HepG2 (cell line): ENCODE measurements at regions not wholly inside any gene's neighbourhood (a gene's known extent, or its start where the extent isn't known, plus 50 kb on each side); places are given as distances from the start of the nearest gene placed in this dataset.

Source experiments
- ATAC-seq: fragments of 200-7000 bp; cut with Tn5 transposase; 3 replicates; pipeline ENCODE4 v1.9.1; 2020; ENCODE audit warnings: mild to moderate bottlenecking, moderate library complexity
- BruUV-seq: library from RNA; stranded (reverse); fragments of 400-500 nt; replicated peaks from 2 replicates; lab custom pipeline; 2021; lab: Mats Ljungman, UMichigan
- CTCF ChIA-PET: fragments of 300-600 bp; formaldehyde crosslinking; extraction: SDS; loops from one replicate; lab custom pipeline; 2021; ENCODE audit warnings: low total read pairs, inconsistent platforms, low intra/inter-chr PET ratio; lab: Yijun Ruan, JAX
- POLR2A ChIA-PET: fragments of 350-600 bp; sonication (Branson Sonifier 250); formaldehyde crosslinking; loops from one replicate; lab custom pipeline; 2020; ENCODE audit warnings: antibody characterized with exemption, inconsistent platforms; lab: Yijun Ruan, JAX
- DNase-seq: peaks from one replicate; pipeline ENCODE4 v3.0.0-alpha.2; 2015; ENCODE audit warnings: low spot score
- FAIRE-seq: peaks from 3 replicates; lab custom pipeline; 2011; peaks lifted over from hg19 to GRCh38; lab: Jason Lieb, UNC
- H2AFZ ChIP-seq: one replicate; pipeline ENCODE4 v1.6.1; 2011; ENCODE audit warnings: low read length, inconsistent platforms
- H3K27ac ChIP-seq: fragments of 300-600 bp; 3 replicates; pipeline ENCODE4 v1.8.0; 2011; ENCODE audit warnings: mixed run types, mild to moderate bottlenecking, mixed read lengths, low read length, inconsistent platforms; ENCODE audit not compliant: insufficient read depth; ENCODE audit errors: extremely low read length
- H3K27me3 ChIP-seq, 2 experiments: fragments of 200-600 bp in 1 of 2; 2 replicates in 1 of 2; 3 replicates in 1 of 2; pipeline versions ENCODE4 v1.6.0 to v1.8.0; 2011; ENCODE audit warnings: low read length in 2 of 2, mild to moderate bottlenecking in 2 of 2, moderate library complexity in 2 of 2, inconsistent platforms in 1 of 2; ENCODE audit not compliant: insufficient read depth in 2 of 2, control insufficient read depth in 1 of 2
- H3K36me3 ChIP-seq, 2 experiments: fragments of 200-600 bp in 1 of 2; replicated peaks in 1 of 2; 2 replicates in 1 of 2; 3 replicates in 1 of 2; pipeline versions ENCODE4 v1.5.1 to v1.8.0; 2011; ENCODE audit warnings: low read length in 2 of 2, inconsistent platforms in 1 of 2; ENCODE audit not compliant: insufficient read depth in 2 of 2, control insufficient read depth in 1 of 2
- H3K4me1 ChIP-seq: 2 replicates; pipeline ENCODE4 v1.5.1; 2012; ENCODE audit warnings: low read length, inconsistent platforms; ENCODE audit not compliant: insufficient read depth
- H3K4me2 ChIP-seq: 2 replicates; pipeline ENCODE4 v1.6.0; 2011; ENCODE audit warnings: low read depth, low read length, inconsistent platforms
- H3K4me3 ChIP-seq, 3 experiments: fragments of 200-600 bp in 1 of 3; sonication (generic), shearing (Covaris generic) in 1 of 3; replicated peaks in 1 of 3; 2 replicates each; pipeline ENCODE4 v1.5.1; 2011 to 2016; ENCODE audit warnings: low read length in 3 of 3, inconsistent platforms in 2 of 3, low read depth in 2 of 3, mild to moderate bottlenecking in 2 of 3, control low read depth in 1 of 3, mixed read lengths in 1 of 3; ENCODE audit not compliant: insufficient read depth in 1 of 3
- H3K79me2 ChIP-seq: one replicate; pipeline ENCODE4 v1.6.1; 2011; ENCODE audit warnings: low read length, inconsistent platforms; ENCODE audit not compliant: insufficient read depth
- H3K9ac ChIP-seq: 2 replicates; pipeline ENCODE4 v1.6.0; 2011; ENCODE audit warnings: mild to moderate bottlenecking, low read depth, low read length, inconsistent platforms; ENCODE audit not compliant: insufficient read depth
- H3K9me3 ChIP-seq: 2 replicates; pipeline ENCODE4 v1.5.1; 2012; ENCODE audit warnings: mild to moderate bottlenecking, low read length
- H4K20me1 ChIP-seq: 2 replicates; pipeline ENCODE4 v1.6.0; 2011; ENCODE audit warnings: inconsistent platforms, mild to moderate bottlenecking, low read length, moderate library complexity; ENCODE audit not compliant: insufficient read depth
- ATF5 ChIP-seq: sonication (generic); formaldehyde crosslinking; IDR thresholded peaks from 2 replicates; pipeline ENCODE4 v1.4.0; 2020; ENCODE audit warnings: mild to moderate bottlenecking, low read depth, missing genetic modification reagents
- DNMT1 ChIP-seq: sonication (generic); formaldehyde crosslinking; IDR thresholded peaks from 2 replicates; pipeline ENCODE4 v1.5.1; 2020; ENCODE audit warnings: mild to moderate bottlenecking, missing genetic modification reagents
- FUBP1 ChIP-seq: sonication (generic); formaldehyde crosslinking; IDR thresholded peaks from 2 replicates; pipeline ENCODE4 v1.5.1; 2020; ENCODE audit warnings: missing genetic modification reagents, mild to moderate bottlenecking, borderline replicate concordance
- ISL2 ChIP-seq: sonication (generic); formaldehyde crosslinking; IDR thresholded peaks from 2 replicates; pipeline ENCODE4 v1.5.0; 2020; ENCODE audit warnings: missing genetic modification reagents
- ISX ChIP-seq: sonication (generic); formaldehyde crosslinking; conservative IDR thresholded peaks from 2 replicates; pipeline ENCODE4 v1.5.0; 2020; ENCODE audit warnings: missing genetic modification reagents
- KAT2B ChIP-seq: fragments of 150-350 bp; IDR thresholded peaks from 2 replicates; pipeline ENCODE4 v1.6.1; 2014; ENCODE audit warnings: low read depth, low read length, borderline replicate concordance
- MXI1 ChIP-seq: IDR thresholded peaks from 3 replicates; pipeline ENCODE4 v1.6.1; 2012; ENCODE audit warnings: low read depth, low read length, inconsistent platforms, borderline replicate concordance
- PCBP1 ChIP-seq: fragments of 200-400 bp; formaldehyde crosslinking; IDR thresholded peaks from 2 replicates; pipeline ENCODE4 v1.6.1; 2017; ENCODE audit warnings: mild to moderate bottlenecking, low read depth, low read length, borderline replicate concordance
- POGZ ChIP-seq: sonication (generic); formaldehyde crosslinking; IDR thresholded peaks from 2 replicates; pipeline ENCODE4 v1.4.0; 2020; ENCODE audit warnings: mild to moderate bottlenecking, missing genetic modification reagents
- RBM39 ChIP-seq: fragments of 200-400 bp; formaldehyde crosslinking; IDR thresholded peaks from one replicate; pipeline ENCODE4 v1.6.1; 2018; ENCODE audit warnings: antibody characterized with exemption, mild to moderate bottlenecking, low read depth, low read length; ENCODE audit not compliant: poor library complexity, severe bottlenecking
- SCMH1 ChIP-seq: sonication (generic); formaldehyde crosslinking; IDR thresholded peaks from 2 replicates; pipeline ENCODE4 v1.9.0; 2021; ENCODE audit warnings: missing genetic modification reagents, mild to moderate bottlenecking, borderline replicate concordance
- SIX1 ChIP-seq: sonication (generic); formaldehyde crosslinking; IDR thresholded peaks from 2 replicates; pipeline ENCODE4 v1.4.0; 2020; ENCODE audit warnings: missing genetic modification reagents, borderline replicate concordance
- STAT5B ChIP-seq: sonication (generic); formaldehyde crosslinking; IDR thresholded peaks from 2 replicates; pipeline ENCODE4 v1.4.0; 2020; ENCODE audit warnings: missing genetic modification reagents
- TCF7 ChIP-seq: sonication (generic); IDR thresholded peaks from 2 replicates; pipeline ENCODE4 v1.6.1; 2016; ENCODE audit warnings: antibody characterized with exemption, low read depth
- ZBTB21 ChIP-seq: sonication (generic); formaldehyde crosslinking; IDR thresholded peaks from 2 replicates; pipeline ENCODE4 v1.4.0; 2020; ENCODE audit warnings: missing genetic modification reagents
- ZNF124 ChIP-seq: sonication (generic); formaldehyde crosslinking; IDR thresholded peaks from 2 replicates; pipeline ENCODE4 v1.4.0; 2020; ENCODE audit warnings: missing genetic modification reagents
- ZNF775 ChIP-seq: sonication (generic); formaldehyde crosslinking; IDR thresholded peaks from 2 replicates; pipeline ENCODE4 v1.4.0; 2020; ENCODE audit warnings: missing genetic modification reagents, mild to moderate bottlenecking, moderate library complexity, borderline replicate concordance
- WGBS: methylation state at CpG from one replicate; pipeline ENCODE4 v1.1.6; 2017; ENCODE audit warnings: low lambda C conversion rate; 5-methylcytosine and 5-hydroxymethylcytosine counted together
- in situ Hi-C: cut with HindIII; loops from 2 replicates; pipeline ENCODE4 v1.10.0; 2017; ENCODE audit warnings: low pct_unique_long_range_greater_than_20kb; ENCODE audit not compliant: extremely low pct_ligation_motif_present
- intact Hi-C: fragments of 100-400 bp; cut with micrococcal nuclease; formaldehyde crosslinking; loops from one replicate; pipeline ENCODE4 v1.10.0; 2022; ENCODE audit not compliant: unreplicated experiment

GRCh38 chr2:64222351-64222750, 78.1 kb upstream of the PELI1 start (continued):
- no peak for TF ChIP-seq TCF7
- TF ChIP-seq MXI1, result no peak
- no peak for TF ChIP-seq POGZ
- TF ChIP-seq FUBP1 (CRISPR knock-in tag), result no peak
- no peak for TF ChIP-seq SIX1
- TF ChIP-seq ISX, result no peak
- TF ChIP-seq KAT2B, result no peak
- no peak for TF ChIP-seq SCMH1 (CRISPR knock-in tag)
- TF ChIP-seq ZNF775 (CRISPR knock-in tag), result no peak

- ChIA-PET CTCF (no interaction called here), POLR2A (no interaction called here)
- Histone ChIP-seq H3K27ac (no peak overlapping the region), H3K27me3 (peaks cover 0 to 18% of the 10 kb centered on the region in 2 experiments; a peak in 2 of 5 replicates), H3K79me2 (no peaks in the 10 kb centered on the region), H3K9me3 (no peaks in the 10 kb centered on the region), H4K20me1 (no peaks in the 10 kb centered on the region), H3K9ac (no peak overlapping the region), H2AFZ (no peak overlapping the region), H3K4me3 (no peak overlapping the region), H3K4me2 (no peak overlapping the region), H3K36me3 (no peaks in the 10 kb centered on the region), H3K4me1 (peaks cover 10% of the 10 kb centered on the region)
- 30% methylated on average over 3 of the region's 3 CpGs for WGBS
- in situ Hi-C loops, result no loop called here
- BruUV-seq, result no TSS peak
- intact Hi-C loops, result no loop called here
- TF ChIP-seq ISL2 (CRISPR knock-in tag) (no peak), PCBP1 (no peak), ATF5 (CRISPR knock-in tag) (no peak), ZNF124 (CRISPR knock-in tag) (no peak), STAT5B (no peak), ZBTB21 (CRISPR knock-in tag) (no peak), DNMT1 (CRISPR knock-in tag) (no peak), RBM39 (no peak)
- FAIRE-seq (no peak), ATAC-seq (no peak), DNase-seq (no peak)
These were observed 78.8 kb upstream of the PELI1 start for GRCh38 chr2:64223055-64223454.
